ENCODE measurements at regions not wholly inside any gene's neighbourhood (a gene's known extent, or its start where the extent isn't known, plus 50 kb on each side); places are given as distances from the start of the nearest gene placed in this dataset.

DNA sequence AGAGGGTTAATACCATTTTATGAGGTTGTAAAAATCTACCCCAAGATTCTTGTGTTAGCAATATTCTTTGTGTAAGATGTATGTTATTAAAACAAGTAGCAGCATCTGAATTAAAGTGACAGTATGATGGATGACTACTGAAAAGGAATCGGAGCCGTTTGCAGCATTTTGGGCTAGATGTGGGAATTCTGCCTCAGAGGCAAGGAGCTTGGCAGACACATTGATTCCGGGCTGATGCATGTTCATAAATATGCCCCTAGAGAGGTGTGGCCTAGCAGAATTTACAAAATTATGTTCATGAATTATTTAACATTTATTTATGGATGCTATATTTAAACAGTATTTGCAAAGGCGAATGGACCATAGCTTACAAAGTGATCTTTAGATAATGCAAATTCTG, 389.0 kb upstream of the ETAA1 start:
- DNase-seq (ENCODE audit: low spot score) = no peak
- H3K4me3 Mint-ChIP-seq (ENCODE audit: unreplicated experiment) = no peak overlapping the region
- no peak overlapping the region for H3K27ac Mint-ChIP-seq (ENCODE audit: unreplicated experiment)
- H3K36me3 Mint-ChIP-seq (ENCODE audit: low read depth) = no peaks in the 10 kb centered on the region
- TF ChIP-seq CTCF (IDR thresholded peaks at IDR 0.05) = no peak
- no peaks in the 10 kb centered on the region for H3K9me3 Mint-ChIP-seq (ENCODE audit: low read depth)
- no peaks in the 10 kb centered on the region for H3K4me1 Mint-ChIP-seq (ENCODE audit: low read depth)
- H3K27me3 Mint-ChIP-seq (ENCODE audit: low read depth) = peaks cover 23% of the 10 kb centered on the region

DNA sequence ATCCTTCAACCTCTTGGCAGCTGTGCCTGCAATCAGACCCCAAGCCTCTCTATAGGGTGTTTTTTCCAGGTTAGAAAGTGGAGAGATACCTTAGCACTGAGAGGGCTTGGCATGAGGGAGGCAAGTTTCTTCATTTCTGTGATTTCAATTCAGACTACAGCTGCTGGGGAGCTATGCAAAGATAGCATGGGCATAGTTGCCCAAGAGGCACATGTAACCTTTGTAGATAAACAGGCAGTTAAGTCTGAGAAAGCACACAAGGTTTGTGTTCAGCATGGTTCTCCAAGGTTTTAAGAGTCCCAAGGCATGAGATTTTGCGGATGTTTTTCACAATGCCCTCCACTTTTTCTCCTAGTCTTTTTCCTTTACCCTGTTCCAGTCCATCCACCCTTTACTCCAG, 385.0 kb upstream of the ETAA1 start:
- no peaks in the 10 kb centered on the region for H3K4me1 Mint-ChIP-seq (ENCODE audit: low read depth)
- H3K4me3 Mint-ChIP-seq (ENCODE audit: unreplicated experiment) = no peak overlapping the region
- DNase-seq (ENCODE audit: low spot score) = no peak
- no peak for TF ChIP-seq CTCF (IDR thresholded peaks at IDR 0.05)
- H3K36me3 Mint-ChIP-seq (ENCODE audit: low read depth) = no peaks in the 10 kb centered on the region
- H3K9me3 Mint-ChIP-seq (ENCODE audit: low read depth) = no peaks in the 10 kb centered on the region
- no peak overlapping the region for H3K27ac Mint-ChIP-seq (ENCODE audit: unreplicated experiment)
- peaks cover 17% of the 10 kb centered on the region for H3K27me3 Mint-ChIP-seq (ENCODE audit: low read depth)

- no peak overlapping the region for H3K27ac Mint-ChIP-seq (ENCODE audit: unreplicated experiment)
- no peak for TF ChIP-seq CTCF (IDR thresholded peaks at IDR 0.05)
- H3K36me3 Mint-ChIP-seq (ENCODE audit: low read depth) = no peaks in the 10 kb centered on the region
- DNase-seq (ENCODE audit: low spot score) = no peak
- no peak overlapping the region for H3K4me3 Mint-ChIP-seq (ENCODE audit: unreplicated experiment)
- no peaks in the 10 kb centered on the region for H3K4me1 Mint-ChIP-seq (ENCODE audit: low read depth)
- H3K27me3 Mint-ChIP-seq (ENCODE audit: low read depth) = peaks cover 17% of the 10 kb centered on the region
- H3K9me3 Mint-ChIP-seq (ENCODE audit: low read depth) = peaks cover 2% of the 10 kb centered on the region
Measured at GRCh38 chr2:67013821-67014220, 383.3 kb upstream of the ETAA1 start.

GRCh38 chr2:67015681-67016080, 381.5 kb upstream of the ETAA1 start:
- no peak for DNase-seq (ENCODE audit: low spot score)
- Mint-ChIP-seq H3K36me3 (ENCODE audit: low read depth) (no peaks in the 10 kb centered on the region), H3K27ac (ENCODE audit: unreplicated experiment) (no peak overlapping the region), H3K27me3 (ENCODE audit: low read depth) (peaks cover 12% of the 10 kb centered on the region), H3K9me3 (ENCODE audit: low read depth) (peaks cover 7% of the 10 kb centered on the region), H3K4me1 (ENCODE audit: low read depth) (no peaks in the 10 kb centered on the region), H3K4me3 (ENCODE audit: unreplicated experiment) (no peak overlapping the region)
- no peak for TF ChIP-seq CTCF (IDR thresholded peaks at IDR 0.05)

DNA sequence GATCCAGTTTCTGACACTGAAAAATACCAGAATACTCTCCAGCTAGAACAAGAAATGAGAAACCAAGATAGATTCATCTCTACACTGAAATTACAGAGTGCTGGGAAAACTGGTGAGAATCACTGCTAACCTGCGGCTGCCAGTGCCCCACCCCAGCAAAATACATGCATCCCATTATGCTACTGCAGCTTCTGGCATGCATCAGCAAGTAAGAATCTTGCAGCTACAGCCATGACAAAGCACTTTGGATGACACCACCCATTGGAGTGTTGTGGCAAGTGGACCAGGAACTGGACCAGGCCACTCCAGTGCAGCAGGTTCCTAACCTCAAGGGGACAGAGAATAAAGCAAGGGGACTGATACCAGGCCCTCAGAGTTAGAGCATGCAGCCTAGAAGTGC, 378.8 kb upstream of the ETAA1 start:
- Mint-ChIP-seq H3K4me3 (ENCODE audit: unreplicated experiment) (no peak overlapping the region), H3K9me3 (ENCODE audit: low read depth) (peaks cover 7% of the 10 kb centered on the region), H3K36me3 (ENCODE audit: low read depth) (no peaks in the 10 kb centered on the region), H3K4me1 (ENCODE audit: low read depth) (no peaks in the 10 kb centered on the region), H3K27me3 (ENCODE audit: low read depth) (no peaks in the 10 kb centered on the region), H3K27ac (ENCODE audit: unreplicated experiment) (no peak overlapping the region)
- no peak for DNase-seq (ENCODE audit: low spot score)
- TF ChIP-seq CTCF (IDR thresholded peaks at IDR 0.05) = no peak

All from chondrocyte (in vitro differentiated cells).